B cell (primary cell): ENCODE measurements at regions not wholly inside any gene's neighbourhood (a gene's known extent, or its start where the extent isn't known, plus 50 kb on each side); places are given as distances from the start of the nearest gene placed in this dataset.

Experiments
- ATAC-seq: fragments of 200-7000 bp; cut with Tn5 transposase; one replicate; pipeline ENCODE4 v1.10.0; 2021; ENCODE audit warnings: low read depth, mild to moderate bottlenecking, moderate number of reproducible peaks, moderate library complexity
- CTCF ChIA-PET: fragments of 350-600 bp; sonication (Branson Sonifier 250); formaldehyde crosslinking; loops from one replicate; lab custom pipeline; 2021; ENCODE audit warnings: antibody characterized with exemption, inconsistent platforms; lab: Charles Lee
- POLR2A ChIA-PET: fragments of 350-600 bp; sonication (Branson Sonifier 250); formaldehyde crosslinking; loops from one replicate; lab custom pipeline; 2021; ENCODE audit warnings: antibody characterized with exemption; lab: Charles Lee
- DNase-seq: peaks from one replicate; pipeline ENCODE4 v3.0.0; 2013
- H2AFZ ChIP-seq: 2 replicates; pipeline ENCODE4 v1.6.1; 2012; ENCODE audit warnings: mild to moderate bottlenecking, low read depth, low read length; ENCODE audit not compliant: insufficient read depth, poor library complexity, severe bottlenecking
- H3K27ac ChIP-seq, 2 donors: 1 replicate in 1 of 2; 2 replicates in 1 of 2; pipeline ENCODE4 v1.5.1; 2012 to 2013; ENCODE audit warnings: low read length in 2 of 2, mild to moderate bottlenecking in 2 of 2, moderate library complexity in 1 of 2
- H3K27me3 ChIP-seq, 4 experiments: fragments of 200-600 bp in 1 of 4; sonication (generic) in 1 of 4; replicated peaks in 1 of 4; 1 replicate in 2 of 4; 2 replicates in 2 of 4; pipeline versions ENCODE4 v1.6.1 to v1.7.0; 2013 to 2016; ENCODE audit warnings: low read length in 3 of 4, mild to moderate bottlenecking in 2 of 4, mixed read lengths in 1 of 4, moderate library complexity in 1 of 4; ENCODE audit not compliant: insufficient read depth in 4 of 4, control insufficient read depth in 3 of 4; ENCODE audit errors: control extremely low read depth in 1 of 4
- H3K36me3 ChIP-seq, 2 experiments: replicated peaks in 1 of 2; 1 replicate in 1 of 2; 2 replicates in 1 of 2; pipeline versions ENCODE4 v1.6.1 to v1.7.1; 2013; ENCODE audit warnings: low read length in 1 of 2; ENCODE audit not compliant: insufficient read depth in 2 of 2, control insufficient read depth in 1 of 2; ENCODE audit errors: control extremely low read depth in 1 of 2, extremely low read depth in 1 of 2
- H3K4me1 ChIP-seq, 2 donors: fragments of 200-600 bp in 1 of 2; sonication (generic) in 1 of 2; 1 replicate in 1 of 2; 2 replicates in 1 of 2; pipeline versions ENCODE4 v1.5.1 to v1.6.1; 2013 to 2017; ENCODE audit warnings: low read length in 2 of 2; ENCODE audit not compliant: control insufficient read depth in 2 of 2, insufficient read depth in 2 of 2
- H3K4me2 ChIP-seq: replicated peaks from 2 replicates; pipeline ENCODE3; 2012; ENCODE audit warnings: mild to moderate bottlenecking, low read depth, low read length; ENCODE audit not compliant: poor library complexity, severe bottlenecking
- H3K4me3 ChIP-seq, 5 experiments: fragments of 200-600 bp in 1 of 5; sonication (generic) in 1 of 5; 1 replicate in 3 of 5; 2 replicates in 2 of 5; pipeline versions ENCODE4 v1.5.1 to v1.7.0; 2011 to 2016; ENCODE audit warnings: low read length in 4 of 5, mild to moderate bottlenecking in 4 of 5, low read depth in 2 of 5, control low read depth in 1 of 5, moderate library complexity in 1 of 5; ENCODE audit not compliant: insufficient read depth in 1 of 5; ENCODE audit errors: control extremely low read depth in 1 of 5, extremely low read depth in 1 of 5
- H3K79me2 ChIP-seq: fragments of 200-600 bp; sonication (generic); one replicate; pipeline ENCODE4 v1.6.0; 2016; ENCODE audit warnings: low read length; ENCODE audit not compliant: control insufficient read depth, insufficient read depth
- H3K9ac ChIP-seq: fragments of 200-600 bp; sonication (generic); 2 replicates; pipeline ENCODE4 v1.6.1; 2017; ENCODE audit warnings: mild to moderate bottlenecking, low read length, moderate library complexity
- H3K9me3 ChIP-seq, 3 donors: one replicate each; pipeline versions ENCODE4 v1.6.1 to v1.7.1; 2013; ENCODE audit warnings: low read length in 2 of 3; ENCODE audit not compliant: control insufficient read depth in 2 of 3, insufficient read depth in 1 of 3; ENCODE audit errors: control extremely low read depth in 1 of 3
- H4K20me1 ChIP-seq: 2 replicates; pipeline ENCODE4 v1.6.0; 2012; ENCODE audit warnings: mild to moderate bottlenecking, low read length; ENCODE audit not compliant: insufficient read depth, control insufficient read depth, poor library complexity, severe bottlenecking
- H3K27ac Mint-ChIP-seq: one replicate; pipeline ENCODE4 v1.8.0; 2021; ENCODE audit warnings: mixed read lengths
- H3K27me3 Mint-ChIP-seq: one replicate; pipeline ENCODE4 v1.8.0; 2021; ENCODE audit warnings: mixed read lengths
- H3K4me1 Mint-ChIP-seq: one replicate; pipeline ENCODE4 v1.8.0; 2021; ENCODE audit warnings: mixed read lengths
- H3K4me3 Mint-ChIP-seq: one replicate; pipeline ENCODE4 v1.8.0; 2021; ENCODE audit warnings: mixed read lengths
- H3K9me3 Mint-ChIP-seq: one replicate; pipeline ENCODE4 v1.8.0; 2022; ENCODE audit warnings: mixed read lengths; ENCODE audit not compliant: insufficient read depth
- CTCF ChIP-seq: fragments of 200-600 bp; IDR thresholded peaks from one replicate; pipeline ENCODE4 v1.8.0; 2022; ENCODE audit warnings: antibody characterized with exemption, mild to moderate bottlenecking
- EZH2 ChIP-seq: IDR thresholded peaks from 2 replicates; pipeline ENCODE4 v1.6.1; 2012; ENCODE audit warnings: borderline replicate concordance, low read depth, mild to moderate bottlenecking, moderate library complexity, low read length; ENCODE audit not compliant: insufficient read depth, poor library complexity, severe bottlenecking
- WGBS: methylation state at CpG from one replicate; pipeline ENCODE4 v1.1.5; 2013; ENCODE audit warnings: missing lambda C conversion rate; ENCODE audit not compliant: insufficient coverage; 5-methylcytosine and 5-hydroxymethylcytosine counted together
- intact Hi-C: fragments of 100-400 bp; cut with micrococcal nuclease; formaldehyde crosslinking; loops from one replicate; pipeline ENCODE4 v1.10.0; 2022

DNA sequence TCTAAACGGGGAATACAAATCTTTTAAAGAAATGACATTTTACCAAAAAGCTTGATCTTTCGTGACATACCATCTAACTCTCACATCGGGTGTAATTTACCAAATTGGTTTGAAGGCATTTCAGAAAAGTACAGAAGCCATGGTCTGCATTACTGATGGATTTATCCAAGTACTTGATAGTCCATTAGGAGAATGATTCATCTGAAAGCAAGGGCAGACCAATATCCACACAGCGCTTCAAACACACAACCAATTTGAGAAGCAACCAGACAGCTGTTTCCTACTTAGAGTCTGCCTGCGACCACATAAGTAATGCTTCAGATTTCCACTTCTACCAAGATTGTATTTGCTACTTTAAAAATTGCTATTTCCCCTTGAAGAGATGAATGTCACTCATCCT, 697.6 kb upstream of the ALCAM start:
- H2AFZ ChIP-seq: no peak overlapping the region
- Mint-ChIP-seq H3K4me3 (no peak overlapping the region), H3K27ac (no peak overlapping the region), H3K9me3 (peaks cover 4% of the 10 kb centered on the region), H3K27me3 (no peaks in the 10 kb centered on the region), H3K4me1 (no peaks in the 10 kb centered on the region)
- H3K4me2 ChIP-seq: no peak overlapping the region
- no peaks in the 10 kb centered on the region for H3K27me3 ChIP-seq
- no peak for ATAC-seq
- H3K9ac ChIP-seq: no peak overlapping the region
- intact Hi-C loops: no loop called here
- no peaks in the 10 kb centered on the region for H3K36me3 ChIP-seq
- DNase-seq: no peak
- WGBS: 83% methylated on average over 1 of the region's 5 CpGs
- no peak overlapping the region for H3K4me3 ChIP-seq
- no peaks in the 10 kb centered on the region for H3K4me1 ChIP-seq
- TF ChIP-seq CTCF: no peak
- no peak for TF ChIP-seq EZH2
- CTCF ChIA-PET: no interaction called here
- H3K79me2 ChIP-seq: no peaks in the 10 kb centered on the region
- POLR2A ChIA-PET: no interaction called here
- no peaks in the 10 kb centered on the region for H3K9me3 ChIP-seq
- no peak overlapping the region for H3K27ac ChIP-seq
- H4K20me1 ChIP-seq: no peaks in the 10 kb centered on the region

DNA sequence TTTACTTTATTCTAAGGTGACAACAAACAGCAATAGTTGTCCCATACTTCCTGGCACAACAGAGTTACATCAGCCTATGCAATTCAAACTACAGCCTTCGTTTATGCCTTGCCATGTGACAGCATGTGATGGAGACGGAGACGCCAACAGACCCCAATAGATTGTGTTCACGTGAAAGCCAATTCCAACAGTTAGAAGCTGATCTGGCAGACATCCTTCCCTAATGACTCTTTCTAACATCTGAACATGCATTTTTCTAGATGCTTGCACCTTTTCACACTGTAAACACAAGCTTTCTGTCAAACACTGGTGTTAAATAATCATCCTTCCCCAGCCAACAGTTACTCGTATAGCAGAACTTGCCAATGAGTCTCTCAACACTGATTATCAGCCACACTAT, 694.4 kb upstream of the ALCAM start:
- Mint-ChIP-seq H3K9me3 (no peaks in the 10 kb centered on the region), H3K27ac (no peak overlapping the region), H3K4me3 (no peak overlapping the region), H3K27me3 (no peaks in the 10 kb centered on the region), H3K4me1 (no peaks in the 10 kb centered on the region)
- H3K9ac ChIP-seq: no peak overlapping the region
- no peak overlapping the region for H3K4me2 ChIP-seq
- no peaks in the 10 kb centered on the region for H3K79me2 ChIP-seq
- ATAC-seq (no peak), DNase-seq (no peak)
- H3K9me3 ChIP-seq: no peaks in the 10 kb centered on the region
- 90% methylated on average over 4 of the region's 5 CpGs for WGBS
- no peak overlapping the region for H3K27ac ChIP-seq
- intact Hi-C loops: no loop called here
- no peaks in the 10 kb centered on the region for H3K27me3 ChIP-seq
- no peaks in the 10 kb centered on the region for H3K4me1 ChIP-seq
- no peak for TF ChIP-seq CTCF
- TF ChIP-seq EZH2: no peak
- no peak overlapping the region for H2AFZ ChIP-seq
- CTCF ChIA-PET: no interaction called here
- POLR2A ChIA-PET: no interaction called here
- no peaks in the 10 kb centered on the region for H3K36me3 ChIP-seq
- no peak overlapping the region for H3K4me3 ChIP-seq
- no peaks in the 10 kb centered on the region for H4K20me1 ChIP-seq
